GM12878 (cell line): ENCODE measurements at regions not wholly inside any gene's neighbourhood (a gene's known extent, or its start where the extent isn't known, plus 50 kb on each side); places are given as distances from the start of the nearest gene placed in this dataset.

ENCODE experiments used
- ATAC-seq: fragments of 200-7000 bp; cut with Tn5 transposase; 3 replicates; pipeline ENCODE4 v1.9.1; 2020; ENCODE audit warnings: mild to moderate bottlenecking, moderate library complexity
- BruUV-seq: library from RNA; stranded (reverse); fragments of 400-500 nt; replicated peaks from 2 replicates; lab custom pipeline; 2021; lab: Mats Ljungman, UMichigan
- CTCF ChIA-PET: fragments of 300-600 bp; sonication (Branson Sonifier 250); formaldehyde crosslinking; extraction: SDS; loops from one replicate; lab custom pipeline; 2021; ENCODE audit warnings: inconsistent platforms; lab: Yijun Ruan, JAX
- POLR2A ChIA-PET: fragments of 350-600 bp; formaldehyde crosslinking; extraction: SDS; loops from one replicate; lab custom pipeline; 2021; ENCODE audit warnings: inconsistent platforms; lab: Charles Lee
- RAD21 ChIA-PET: fragments of 300-600 bp; sonication (Branson Sonifier 250); formaldehyde crosslinking; loops from one replicate; lab custom pipeline; 2023; ENCODE audit warnings: antibody characterized with exemption; ENCODE audit not compliant: unreplicated experiment; lab: Charles Lee
- SMC1A ChIA-PET: fragments of 300-600 bp; sonication (Branson Sonifier 250); formaldehyde crosslinking; loops from one replicate; lab custom pipeline; 2023; ENCODE audit not compliant: unreplicated experiment, uncharacterized antibody; lab: Charles Lee
- DNase-seq: peaks from one replicate; pipeline ENCODE4 v3.0.0-alpha.2; 2011; ENCODE audit warnings: low read depth, low spot score
- FAIRE-seq: peaks from 3 replicates; lab custom pipeline; 2011; peaks lifted over from hg19 to GRCh38; lab: Jason Lieb, UNC
- H2AFZ ChIP-seq: 2 replicates; pipeline ENCODE4 v1.6.0; 2011; ENCODE audit warnings: low read depth, low read length, control low read depth; ENCODE audit not compliant: control insufficient read depth
- H3K27ac ChIP-seq: 2 replicates; pipeline ENCODE4 v1.5.1; 2011; ENCODE audit warnings: control low read depth; ENCODE audit not compliant: control insufficient read depth, insufficient read depth
- H3K27me3 ChIP-seq, 2 experiments: replicated peaks in 1 of 2; 2 replicates each; pipeline versions ENCODE4 v1.6.0 to v1.6.1; 2011; ENCODE audit warnings: low read length in 1 of 2; ENCODE audit not compliant: control insufficient read depth in 2 of 2, insufficient read depth in 2 of 2
- H3K36me3 ChIP-seq, 2 experiments: 2 replicates each; pipeline ENCODE4 v1.5.1; 2011; ENCODE audit warnings: low read length in 1 of 2; ENCODE audit not compliant: control insufficient read depth in 2 of 2, insufficient read depth in 2 of 2
- H3K4me1 ChIP-seq: 2 replicates; pipeline ENCODE4 v1.6.1; 2011; ENCODE audit warnings: mild to moderate bottlenecking, low read length, moderate library complexity, mixed read lengths; ENCODE audit not compliant: control insufficient read depth, insufficient read depth
- H3K4me2 ChIP-seq: 2 replicates; pipeline ENCODE4 v1.6.0; 2011; ENCODE audit warnings: control low read depth; ENCODE audit not compliant: control insufficient read depth, insufficient read depth
- H3K4me3 ChIP-seq: fragments of 200-600 bp; sonication (generic); 2 replicates; pipeline ENCODE4 v1.5.1; 2016
- H3K79me2 ChIP-seq: 2 replicates; pipeline ENCODE4 v1.6.0; 2011; ENCODE audit warnings: low read length; ENCODE audit not compliant: control insufficient read depth, insufficient read depth
- H3K9ac ChIP-seq: 2 replicates; pipeline ENCODE4 v1.8.0; 2011; ENCODE audit warnings: low read length, control low read depth, mixed read lengths; ENCODE audit not compliant: control insufficient read depth, insufficient read depth
- H3K9me3 ChIP-seq: replicated peaks from 3 replicates; pipeline ENCODE4 v1.5.1; 2011; ENCODE audit warnings: mild to moderate bottlenecking, low read length; ENCODE audit not compliant: control insufficient read depth, insufficient read depth
- H4K20me1 ChIP-seq: 2 replicates; pipeline ENCODE4 v1.6.0; 2011; ENCODE audit not compliant: control insufficient read depth, insufficient read depth
- HCFC1 ChIP-seq: fragments of 150-350 bp; IDR thresholded peaks from 2 replicates; pipeline ENCODE4 v1.6.1; 2014; ENCODE audit warnings: low read length
- SIX5 ChIP-seq: IDR thresholded peaks from 2 replicates; pipeline ENCODE4 v1.6.1; 2011; ENCODE audit warnings: mild to moderate bottlenecking, low read depth, low read length, moderate library complexity; ENCODE audit not compliant: severe bottlenecking
- SMAD1 ChIP-seq: fragments of 450-650 bp; IDR thresholded peaks from 2 replicates; pipeline ENCODE4 v1.6.1; 2018; ENCODE audit warnings: mild to moderate bottlenecking, low read depth; ENCODE audit not compliant: partially characterized antibody
- SMAD5 ChIP-seq: IDR thresholded peaks from 2 replicates; pipeline ENCODE4 v1.6.1; 2016; ENCODE audit warnings: antibody characterized with exemption, low read depth
- TARDBP ChIP-seq: IDR thresholded peaks from 2 replicates; pipeline ENCODE4 v1.6.1; 2016; ENCODE audit warnings: borderline replicate concordance
- ZNF217 ChIP-seq: fragments of 450-650 bp; IDR thresholded peaks from 2 replicates; pipeline ENCODE4 v1.6.1; 2017; ENCODE audit warnings: antibody characterized with exemption, mild to moderate bottlenecking
- ZNF24 ChIP-seq: fragments of 450-650 bp; IDR thresholded peaks from 2 replicates; pipeline ENCODE4 v1.6.1; 2017; ENCODE audit warnings: antibody characterized with exemption, mild to moderate bottlenecking
- WGBS: methylation state at CpG from one replicate; pipeline ENCODE4 v1.1.6; 2016; ENCODE audit warnings: low lambda C conversion rate; ENCODE audit not compliant: insufficient replicate concordance, insufficient coverage; ENCODE audit errors: missing lambda C conversion rate; 5-methylcytosine and 5-hydroxymethylcytosine counted together
- in situ Hi-C: fragments of 300-500 bp; cut with MboI; formaldehyde crosslinking; loops from 9 replicates; pipeline ENCODE4 v1.14.3; 2018; ENCODE audit warnings: mixed read lengths
- intact Hi-C: fragments of 100-400 bp; cut with micrococcal nuclease; formaldehyde crosslinking; loops from one replicate; pipeline ENCODE4 v1.14.2; 2022; ENCODE audit not compliant: unreplicated experiment
- TF ChIP-seq, protein P1 (sequence below): fragments of 150-350 bp; IDR thresholded peaks from 2 replicates; pipeline ENCODE4 v1.6.1; 2014; ENCODE audit warnings: mild to moderate bottlenecking, low read depth, low read length
- TF ChIP-seq, protein P2 (sequence below): IDR thresholded peaks from 2 replicates; pipeline ENCODE4 v1.6.1; 2011; ENCODE audit warnings: borderline replicate concordance, low read depth, mild to moderate bottlenecking, moderate library complexity, low read length; ENCODE audit not compliant: insufficient read depth, poor library complexity, severe bottlenecking
- TF ChIP-seq, protein P3 (sequence below): IDR thresholded peaks from 2 replicates; pipeline ENCODE4 v1.6.1; 2011; ENCODE audit warnings: low read depth, mild to moderate bottlenecking, low read length, moderate library complexity, borderline replicate concordance; ENCODE audit errors: extremely low read depth

GRCh38 chr3:107297597-107297996 is 79.6 kb upstream of the CCDC54 start:
- TF ChIP-seq, protein P1, sequence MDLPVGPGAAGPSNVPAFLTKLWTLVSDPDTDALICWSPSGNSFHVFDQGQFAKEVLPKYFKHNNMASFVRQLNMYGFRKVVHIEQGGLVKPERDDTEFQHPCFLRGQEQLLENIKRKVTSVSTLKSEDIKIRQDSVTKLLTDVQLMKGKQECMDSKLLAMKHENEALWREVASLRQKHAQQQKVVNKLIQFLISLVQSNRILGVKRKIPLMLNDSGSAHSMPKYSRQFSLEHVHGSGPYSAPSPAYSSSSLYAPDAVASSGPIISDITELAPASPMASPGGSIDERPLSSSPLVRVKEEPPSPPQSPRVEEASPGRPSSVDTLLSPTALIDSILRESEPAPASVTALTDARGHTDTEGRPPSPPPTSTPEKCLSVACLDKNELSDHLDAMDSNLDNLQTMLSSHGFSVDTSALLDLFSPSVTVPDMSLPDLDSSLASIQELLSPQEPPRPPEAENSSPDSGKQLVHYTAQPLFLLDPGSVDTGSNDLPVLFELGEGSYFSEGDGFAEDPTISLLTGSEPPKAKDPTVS: no peak
- TF ChIP-seq, protein P2, sequence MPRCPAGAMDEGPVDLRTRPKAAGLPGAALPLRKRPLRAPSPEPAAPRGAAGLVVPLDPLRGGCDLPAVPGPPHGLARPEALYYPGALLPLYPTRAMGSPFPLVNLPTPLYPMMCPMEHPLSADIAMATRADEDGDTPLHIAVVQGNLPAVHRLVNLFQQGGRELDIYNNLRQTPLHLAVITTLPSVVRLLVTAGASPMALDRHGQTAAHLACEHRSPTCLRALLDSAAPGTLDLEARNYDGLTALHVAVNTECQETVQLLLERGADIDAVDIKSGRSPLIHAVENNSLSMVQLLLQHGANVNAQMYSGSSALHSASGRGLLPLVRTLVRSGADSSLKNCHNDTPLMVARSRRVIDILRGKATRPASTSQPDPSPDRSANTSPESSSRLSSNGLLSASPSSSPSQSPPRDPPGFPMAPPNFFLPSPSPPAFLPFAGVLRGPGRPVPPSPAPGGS: no peak
- TF ChIP-seq ZNF24 (no peak), SMAD1 (no peak), TARDBP (no peak), SIX5 (no peak), SMAD5 (no peak), HCFC1 (no peak), ZNF217 (no peak)
- TF ChIP-seq, protein P3, sequence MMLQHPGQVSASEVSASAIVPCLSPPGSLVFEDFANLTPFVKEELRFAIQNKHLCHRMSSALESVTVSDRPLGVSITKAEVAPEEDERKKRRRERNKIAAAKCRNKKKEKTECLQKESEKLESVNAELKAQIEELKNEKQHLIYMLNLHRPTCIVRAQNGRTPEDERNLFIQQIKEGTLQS: no peak
- in situ Hi-C loops: no loop called here
- Histone ChIP-seq H4K20me1 (no peaks in the 10 kb centered on the region), H3K4me3 (no peak overlapping the region), H3K36me3 (no peaks in the 10 kb centered on the region), H3K27me3 (no peaks in the 10 kb centered on the region), H3K79me2 (no peaks in the 10 kb centered on the region), H3K9me3 (no peaks in the 10 kb centered on the region), H3K4me2 (no peak overlapping the region), H2AFZ (no peak overlapping the region), H3K9ac (no peak overlapping the region), H3K4me1 (no peaks in the 10 kb centered on the region), H3K27ac (no peak overlapping the region)
- ChIA-PET SMC1A (no interaction called here), POLR2A (no interaction called here), CTCF (no interaction called here), RAD21 (no interaction called here)
- intact Hi-C loops: no loop called here
- FAIRE-seq: no peak
- DNase-seq: no peak
- 0% methylated on average over 3 of the region's 3 CpGs for WGBS
- no peak for ATAC-seq
- no TSS peak for BruUV-seq
